Sigmoid colon (tissue), 6 donors: ENCODE measurements at regions not wholly inside any gene's neighbourhood (a gene's known extent, or its start where the extent isn't known, plus 50 kb on each side); places are given as distances from the start of the nearest gene placed in this dataset.

Experiments
- DNase-seq: peaks from one replicate; pipeline ENCODE4 v3.0.0-alpha.2; 2019
- H3K27ac ChIP-seq, 4 donors: fragments of 200-600 bp; sonication (generic); one replicate each; pipeline ENCODE4 v1.5.1; 2016 to 2019; ENCODE audit warnings: mild to moderate bottlenecking in 1 of 4
- H3K27me3 ChIP-seq, 3 donors: fragments of 200-600 bp; sonication (generic); one replicate each; pipeline ENCODE4 v1.5.1; 2019; ENCODE audit warnings: mild to moderate bottlenecking in 1 of 3
- H3K36me3 ChIP-seq, 4 donors: fragments of 200-600 bp; sonication (generic); one replicate each; pipeline ENCODE4 v1.5.1; 2016 to 2019
- H3K4me1 ChIP-seq, 4 donors: fragments of 200-600 bp; sonication (generic); one replicate each; pipeline ENCODE4 v1.5.1; 2017 to 2019
- H3K4me3 ChIP-seq, 4 donors: fragments of 200-600 bp; sonication (generic); one replicate each; pipeline ENCODE4 v1.5.1; 2017 to 2019; ENCODE audit warnings: mild to moderate bottlenecking in 2 of 4, moderate library complexity in 1 of 4
- H3K9me3 ChIP-seq, 4 donors: fragments of 200-600 bp in 3 of 4; sonication (generic) in 3 of 4; one replicate each; pipeline versions ENCODE4 v1.5.1 to v1.6.1; 2013 to 2019
- CTCF ChIP-seq, 4 experiments: fragments of 450-650 bp in 3 of 4; fragments of 200-600 bp in 1 of 4; IDR thresholded peaks; one replicate each; pipeline ENCODE4 v1.5.1; 2016 to 2019; ENCODE audit warnings: antibody characterized with exemption in 4 of 4, mild to moderate bottlenecking in 3 of 4, moderate library complexity in 2 of 4
- EP300 ChIP-seq, 4 donors: sonication (generic); formaldehyde crosslinking; IDR thresholded peaks; one replicate each; pipeline ENCODE4 v1.6.1; 2017; ENCODE audit warnings: antibody characterized with exemption in 4 of 4
- POLR2A ChIP-seq, 2 donors: fragments of 450-650 bp; IDR thresholded peaks; one replicate each; pipeline ENCODE4 v1.6.1; 2016; ENCODE audit warnings: antibody characterized with exemption in 2 of 2, mild to moderate bottlenecking in 2 of 2, moderate library complexity in 2 of 2
- POLR2AphosphoS5 ChIP-seq, 4 donors: sonication (generic); formaldehyde crosslinking; IDR thresholded peaks; one replicate each; pipeline ENCODE4 v1.6.1; 2017; ENCODE audit warnings: antibody characterized with exemption in 4 of 4
- WGBS, 2 donors: extraction: QIAGEN DNeasy Blood & Tissue Kit; methylation state at CpG; one replicate each; pipeline ENCODE4 v1.1.7; 2013; 5-methylcytosine and 5-hydroxymethylcytosine counted together
- intact Hi-C: fragments of 100-400 bp; cut with DNase I; formaldehyde crosslinking; loops from one replicate; pipeline ENCODE4 v1.15.1; 2023
- donor health status: healthy with polysubstance abuse.
- donor health status: healthy.

- Histone ChIP-seq H3K27ac (no peak overlapping the region), H3K36me3 (no peaks in the 10 kb centered on the region), H3K27me3 (no peaks in the 10 kb centered on the region), H3K4me1 (peaks cover 0 to 32% (median 14%) of the 10 kb centered on the region in 4 donors), H3K9me3 (no peaks in the 10 kb centered on the region), H3K4me3 (no peak overlapping the region)
- 76 to 90% methylated on average over 4 of the region's 4 CpGs for WGBS, 2 donors
- intact Hi-C loops: loop anchor here (2.0 kb wide), 1 partner anchor 17 kb away; no protein-coding TSS in a partner anchor
- DNase-seq: no peak
- TF ChIP-seq POLR2AphosphoS5 (IDR thresholded peaks at IDR 0.05) (no peak), EP300 (IDR thresholded peaks at IDR 0.05) (no peak), CTCF (IDR thresholded peaks at IDR 0.05) (no peak), POLR2A (IDR thresholded peaks at IDR 0.05) (no peak)
These were observed 311.8 kb upstream of the DMRT1 start for GRCh38 chr9:529731-530130.

GRCh38 chr9:530681-531080 lies 310.8 kb upstream of the DMRT1 start:
- WGBS, 2 donors: 30 to 59% methylated on average over 3 of the region's 3 CpGs
- no peak overlapping the region for H3K4me3 ChIP-seq
- peak in 1 of 4 donors; percentile 23 for TF ChIP-seq EP300 (IDR thresholded peaks at IDR 0.05)
- no peak for TF ChIP-seq POLR2A (IDR thresholded peaks at IDR 0.05)
- TF ChIP-seq POLR2AphosphoS5 (IDR thresholded peaks at IDR 0.05): peak in 3 of 4 donors; percentile 19 to 69 (median 44)
- TF ChIP-seq CTCF (IDR thresholded peaks at IDR 0.05): no peak

GRCh38 chr9:532707-533106 lies 308.8 kb upstream of the DMRT1 start:
- H3K27ac ChIP-seq: no peak overlapping the region
- intact Hi-C loops: no loop called here
- H3K4me1 ChIP-seq: peaks cover 0 to 42% (median 25%) of the 10 kb centered on the region in 4 donors
- 13 to 64% methylated on average over 6 of the region's 6 CpGs for WGBS, 2 donors
- no peaks in the 10 kb centered on the region for H3K27me3 ChIP-seq
- no peak for TF ChIP-seq EP300 (IDR thresholded peaks at IDR 0.05)
- no peak for TF ChIP-seq CTCF (IDR thresholded peaks at IDR 0.05)
- TF ChIP-seq POLR2A (IDR thresholded peaks at IDR 0.05): no peak
- TF ChIP-seq POLR2AphosphoS5 (IDR thresholded peaks at IDR 0.05): no peak
- DNase-seq: no peak
- H3K9me3 ChIP-seq: no peaks in the 10 kb centered on the region
- no peaks in the 10 kb centered on the region for H3K36me3 ChIP-seq
- no peak overlapping the region for H3K4me3 ChIP-seq

More at GRCh38 chr9:530681-531080, 310.8 kb upstream of the DMRT1 start:
- no peak for DNase-seq
- Histone ChIP-seq H3K27me3 (no peaks in the 10 kb centered on the region), H3K9me3 (no peaks in the 10 kb centered on the region), H3K4me1 (peaks cover 0 to 41% (median 23%) of the 10 kb centered on the region in 4 donors), H3K36me3 (no peaks in the 10 kb centered on the region), H3K27ac (peak overlapping the region in 3 of 4 donors; percentile 5 to 60 (median 54))
- intact Hi-C loops: loop anchor here (2.0 kb wide), 1 partner anchor 18 kb away; no protein-coding TSS in a partner anchor

- Histone ChIP-seq H3K4me1 (peaks cover 0 to 40% (median 23%) of the 10 kb centered on the region in 4 donors), H3K27ac (peak overlapping the region in 1 of 4 donors; percentile 47), H3K27me3 (no peaks in the 10 kb centered on the region), H3K36me3 (no peaks in the 10 kb centered on the region), H3K4me3 (no peak overlapping the region), H3K9me3 (no peaks in the 10 kb centered on the region)
- peak; percentile 70 for DNase-seq
- TF ChIP-seq POLR2AphosphoS5 (IDR thresholded peaks at IDR 0.05) (peak in 1 of 4 donors; percentile 10), EP300 (IDR thresholded peaks at IDR 0.05) (no peak), POLR2A (IDR thresholded peaks at IDR 0.05) (no peak)
- intact Hi-C loops: no loop called here
- WGBS, 2 donors: 17 to 53% methylated on average over 4 of the region's 4 CpGs
These were observed 306.6 kb upstream of the DMRT1 start for GRCh38 chr9:534886-535285.

DNA sequence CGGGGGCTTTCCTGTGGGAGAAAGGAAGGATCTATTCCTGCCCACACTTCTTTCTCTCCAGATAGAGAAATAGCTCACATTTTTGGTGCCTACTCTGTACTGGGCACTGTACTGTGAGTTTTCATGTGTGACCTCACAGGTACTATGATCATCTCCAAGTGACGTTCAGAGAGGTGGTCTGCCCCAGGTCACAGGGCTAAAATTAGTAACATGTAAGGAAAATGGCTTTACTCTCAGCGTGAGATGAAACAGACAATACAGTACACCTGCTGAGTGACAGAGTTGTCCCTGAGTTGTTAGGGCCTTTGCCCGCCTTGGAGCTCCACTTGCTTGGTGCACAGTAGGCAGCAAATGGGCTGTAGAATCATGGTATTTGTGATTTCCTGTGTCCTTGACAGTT lies 306.1 kb upstream of the DMRT1 start:
- no peak for TF ChIP-seq EP300 (IDR thresholded peaks at IDR 0.05)
- no peak for TF ChIP-seq POLR2AphosphoS5 (IDR thresholded peaks at IDR 0.05)
- TF ChIP-seq POLR2A (IDR thresholded peaks at IDR 0.05): no peak
- TF ChIP-seq CTCF (IDR thresholded peaks at IDR 0.05): no peak
- H3K27ac ChIP-seq: peak overlapping the region in 1 of 4 donors; percentile 47
- intact Hi-C loops: no loop called here
- H3K4me3 ChIP-seq: no peak overlapping the region
- WGBS, 2 donors: 56 to 81% methylated on average over 4 of the region's 4 CpGs
- no peak for DNase-seq
- no peaks in the 10 kb centered on the region for H3K27me3 ChIP-seq
- no peaks in the 10 kb centered on the region for H3K36me3 ChIP-seq
- no peaks in the 10 kb centered on the region for H3K9me3 ChIP-seq
- H3K4me1 ChIP-seq: peaks cover 0 to 40% (median 22%) of the 10 kb centered on the region in 4 donors
